ENCODE measurements at regions not wholly inside any gene's neighbourhood (a gene's known extent, or its start where the extent isn't known, plus 50 kb on each side); places are given as distances from the start of the nearest gene placed in this dataset.

DNA sequence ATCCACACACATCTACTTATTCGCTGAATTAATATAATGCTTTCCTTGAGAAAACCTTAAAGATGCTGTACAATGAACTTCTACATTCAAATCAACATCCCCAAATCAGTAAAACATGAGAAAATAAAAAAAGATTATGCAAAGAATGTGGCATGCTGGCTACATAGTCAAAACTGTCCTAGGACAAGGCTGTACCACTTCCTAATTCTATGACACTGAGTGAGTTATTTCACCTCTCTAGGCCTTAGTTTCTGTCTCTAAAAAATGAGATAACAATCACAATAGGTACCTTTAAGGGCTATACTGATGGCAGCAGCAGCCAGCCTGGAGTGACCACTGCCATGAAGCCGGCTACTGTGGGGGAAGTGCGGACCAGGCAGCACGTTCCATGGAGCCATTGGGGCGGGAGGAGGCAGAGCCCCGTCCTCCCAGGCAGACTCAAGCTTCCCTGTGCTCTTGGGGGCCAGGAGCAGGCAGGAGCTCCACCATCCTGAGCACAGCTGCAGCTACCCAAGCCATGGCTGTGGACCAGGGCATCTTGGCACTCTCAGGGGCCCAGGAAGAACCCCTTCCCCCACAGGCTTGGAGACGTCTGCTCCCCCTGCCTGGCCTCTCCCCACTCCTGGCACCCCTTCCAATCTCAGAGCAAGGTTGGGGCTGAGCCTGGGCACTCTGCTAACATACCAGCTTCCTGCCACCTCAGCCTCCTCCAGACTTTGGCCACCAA is 110.2 kb downstream of the ELAPOR2 start:
- intact Hi-C loops (cut with DNase I; ENCODE audit: low total_unique reads), result no loop called here

DNA sequence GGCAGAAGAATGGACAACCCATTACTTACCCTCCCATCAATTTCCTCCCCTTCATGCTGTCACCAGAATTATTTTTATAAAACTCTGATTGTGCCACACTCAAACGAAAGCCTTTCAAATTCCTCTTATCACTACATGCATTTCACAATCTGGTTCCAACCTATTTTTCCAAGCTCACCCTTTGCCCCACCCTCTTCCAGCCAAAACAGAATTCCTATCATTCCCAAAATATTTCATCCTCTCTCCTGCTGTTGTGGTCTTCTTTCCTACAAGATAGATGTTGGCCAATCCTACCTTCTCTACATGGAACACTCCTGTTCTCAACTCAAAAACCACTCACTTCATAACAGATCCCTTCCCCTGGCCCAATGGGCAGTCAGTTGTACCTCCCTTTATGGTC is 111.5 kb downstream of the ELAPOR2 start:
- DNase-seq (ENCODE audit: low spot score in 2 of 2), result no peak
- TF ChIP-seq POLR2A (IDR thresholded peaks at IDR 0.05), result no peak
- TF ChIP-seq, protein P1, sequence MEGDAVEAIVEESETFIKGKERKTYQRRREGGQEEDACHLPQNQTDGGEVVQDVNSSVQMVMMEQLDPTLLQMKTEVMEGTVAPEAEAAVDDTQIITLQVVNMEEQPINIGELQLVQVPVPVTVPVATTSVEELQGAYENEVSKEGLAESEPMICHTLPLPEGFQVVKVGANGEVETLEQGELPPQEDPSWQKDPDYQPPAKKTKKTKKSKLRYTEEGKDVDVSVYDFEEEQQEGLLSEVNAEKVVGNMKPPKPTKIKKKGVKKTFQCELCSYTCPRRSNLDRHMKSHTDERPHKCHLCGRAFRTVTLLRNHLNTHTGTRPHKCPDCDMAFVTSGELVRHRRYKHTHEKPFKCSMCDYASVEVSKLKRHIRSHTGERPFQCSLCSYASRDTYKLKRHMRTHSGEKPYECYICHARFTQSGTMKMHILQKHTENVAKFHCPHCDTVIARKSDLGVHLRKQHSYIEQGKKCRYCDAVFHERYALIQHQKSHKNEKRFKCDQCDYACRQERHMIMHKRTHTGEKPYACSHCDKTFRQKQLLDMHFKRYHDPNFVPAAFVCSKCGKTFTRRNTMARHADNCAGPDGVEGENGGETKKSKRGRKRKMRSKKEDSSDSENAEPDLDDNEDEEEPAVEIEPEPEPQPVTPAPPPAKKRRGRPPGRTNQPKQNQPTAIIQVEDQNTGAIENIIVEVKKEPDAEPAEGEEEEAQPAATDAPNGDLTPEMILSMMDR (IDR thresholded peaks at IDR 0.05), result no peak
- WGBS, 2 donors, result 26 to 34% methylated on average over 1 of the region's 1 CpG
- no peak overlapping the region for H3K4me3 ChIP-seq (ENCODE audit: low read depth, poor library complexity, severe bottlenecking)
- intact Hi-C loops (cut with DNase I; ENCODE audit: low total_unique reads), result no loop called here

More for the DNA sequence above, 110.2 kb downstream of the ELAPOR2 start:
- no peak for DNase-seq (ENCODE audit: low spot score in 2 of 2)
- no peak for TF ChIP-seq POLR2A (IDR thresholded peaks at IDR 0.05)
- TF ChIP-seq, protein P1 (IDR thresholded peaks at IDR 0.05), result no peak
- H3K4me3 ChIP-seq (ENCODE audit: low read depth, poor library complexity, severe bottlenecking), result no peak overlapping the region
- 81 to 88% methylated on average over 7 of the region's 7 CpGs for WGBS, 2 donors

DNA sequence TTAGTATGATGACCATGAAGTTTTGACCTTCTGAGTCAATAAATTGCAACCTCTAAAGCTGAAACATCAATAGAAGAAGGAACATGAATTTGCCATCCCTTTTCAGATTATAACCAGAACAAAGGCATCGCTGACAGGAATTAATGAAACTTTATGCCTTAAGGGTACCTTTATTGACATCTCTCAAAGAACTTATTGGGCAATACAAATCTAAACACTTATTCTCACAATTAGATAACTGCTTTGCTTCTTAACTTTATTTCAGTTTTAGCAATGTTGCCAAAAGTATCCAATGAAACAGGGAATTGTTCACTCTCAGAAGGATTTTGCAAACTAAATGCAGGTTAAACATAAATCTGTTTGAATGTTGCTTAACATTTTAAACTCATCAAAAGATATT is 116.0 kb downstream of the ELAPOR2 start:
- whole genome bisulfite sequencing, 2 donors, result 80 to 100% methylated on average over 1 of the region's 1 CpG
- H3K4me3 ChIP-seq (ENCODE audit: low read depth, poor library complexity, severe bottlenecking), result no peak overlapping the region
- TF ChIP-seq POLR2A (IDR thresholded peaks at IDR 0.05), result no peak
- DNase-seq (ENCODE audit: low spot score in 2 of 2), result no peak
- intact Hi-C loops (cut with DNase I; ENCODE audit: low total_unique reads), result no loop called here

DNA sequence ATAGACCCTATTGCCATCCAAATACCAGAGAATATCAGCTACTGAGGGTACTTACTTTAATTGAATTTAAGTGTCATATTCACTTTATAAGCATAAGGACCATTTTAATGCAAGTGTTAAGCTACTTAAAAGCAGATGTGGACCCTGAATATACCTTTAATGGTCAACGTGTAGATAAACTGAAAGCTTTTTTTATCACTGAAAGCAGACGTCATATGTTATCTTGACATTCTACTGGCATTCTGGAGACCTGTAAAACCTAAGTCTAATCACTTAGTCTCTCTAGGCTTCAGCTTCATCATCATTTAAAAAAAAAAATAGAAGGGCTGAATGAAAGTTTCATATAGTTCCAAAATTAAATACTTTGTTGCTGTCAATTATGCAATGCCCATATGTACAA is 116.5 kb downstream of the ELAPOR2 start:
- intact Hi-C loops (cut with DNase I; ENCODE audit: low total_unique reads), result no loop called here

DNA sequence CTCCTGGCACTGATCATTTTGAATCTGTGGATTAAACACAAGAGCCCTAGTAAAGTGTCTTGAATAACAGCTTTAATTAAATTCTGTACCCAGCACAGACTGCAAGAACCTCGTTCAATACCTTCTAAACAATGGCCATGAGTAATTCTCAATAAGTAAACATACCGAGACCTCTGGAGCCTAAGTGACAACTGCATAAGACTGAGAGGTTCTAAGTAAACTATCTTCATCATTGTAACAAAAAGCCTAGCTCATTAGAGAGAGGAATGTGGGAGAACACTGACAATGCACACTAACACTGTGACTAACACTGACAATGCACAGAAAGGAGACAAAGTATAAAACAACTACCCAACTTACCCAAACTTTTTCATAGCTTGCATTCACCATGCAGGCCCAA is 117.4 kb downstream of the ELAPOR2 start:
- TF ChIP-seq POLR2A (IDR thresholded peaks at IDR 0.05), result no peak
- TF ChIP-seq, protein P1 (IDR thresholded peaks at IDR 0.05), result no peak
- WGBS, 2 donors, result 91 to 95% methylated on average over 2 of the region's 2 CpGs

More for the DNA sequence above, 116.5 kb downstream of the ELAPOR2 start:
- no peak for DNase-seq (ENCODE audit: low spot score in 2 of 2)
- no peak overlapping the region for H3K4me3 ChIP-seq (ENCODE audit: low read depth, poor library complexity, severe bottlenecking)
- WGBS, 2 donors, result 75 to 84% methylated on average over 2 of the region's 2 CpGs
- TF ChIP-seq, protein P1 (IDR thresholded peaks at IDR 0.05), result no peak
- TF ChIP-seq POLR2A (IDR thresholded peaks at IDR 0.05), result no peak

DNA sequence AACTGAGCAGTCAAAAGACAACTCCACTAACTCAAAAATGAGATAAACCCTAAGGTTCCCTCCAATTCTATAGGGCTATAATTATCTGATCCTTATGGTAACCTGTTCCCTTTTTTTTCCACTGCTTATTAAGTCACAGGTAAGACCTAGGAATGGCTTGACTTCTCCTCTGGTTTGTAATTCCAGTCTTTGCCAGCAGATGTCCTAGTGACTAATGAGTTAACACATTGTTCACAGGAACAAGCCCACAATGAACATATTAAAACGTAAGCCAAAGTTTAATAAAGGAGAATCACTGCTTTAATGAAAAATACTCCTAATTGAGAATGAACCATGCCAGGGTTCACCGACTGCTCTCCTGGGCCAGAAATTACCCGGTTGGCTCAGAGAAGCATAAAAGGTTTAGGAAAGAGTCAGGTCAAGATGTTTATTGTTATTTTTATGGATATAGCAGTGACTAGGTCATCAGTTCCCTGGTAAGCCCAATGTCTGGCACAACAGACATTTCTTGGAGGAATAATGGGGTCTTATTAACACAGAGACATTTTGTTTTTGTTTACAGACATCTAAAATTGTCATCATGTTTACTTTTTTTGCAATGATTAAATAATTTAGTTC is 120.1 kb downstream of the ELAPOR2 start:
- H3K4me3 ChIP-seq (ENCODE audit: low read depth, poor library complexity, severe bottlenecking), result no peak overlapping the region
- peak in 1 of 2 donors; percentile 58 for DNase-seq (ENCODE audit: low spot score in 2 of 2)
- intact Hi-C loops (cut with DNase I; ENCODE audit: low total_unique reads), result loop anchor here (10.0 kb wide), 1 partner anchor 1275 kb away; no protein-coding TSS in a partner anchor
- WGBS, 2 donors, result 1 to 11% methylated on average over 3 of the region's 3 CpGs
- TF ChIP-seq, protein P1 (IDR thresholded peaks at IDR 0.05), result no peak
- TF ChIP-seq POLR2A (IDR thresholded peaks at IDR 0.05), result no peak

More for the DNA sequence above, 117.4 kb downstream of the ELAPOR2 start:
- DNase-seq (ENCODE audit: low spot score in 2 of 2), result no peak
- H3K4me3 ChIP-seq (ENCODE audit: low read depth, poor library complexity, severe bottlenecking), result no peak overlapping the region
- intact Hi-C loops (cut with DNase I; ENCODE audit: low total_unique reads), result no loop called here

Measured in lower leg skin (tissue), 4 donors.